Activated CD8-positive, alpha-beta memory T cell treated with anti-CD3 and anti-CD28 coated beads for 24 hours (primary cell): ENCODE measurements at regions not wholly inside any gene's neighbourhood (a gene's known extent, or its start where the extent isn't known, plus 50 kb on each side); places are given as distances from the start of the nearest gene placed in this dataset.
A peak's percentile ranks its signal among the peaks of the same experiment; 100 is the strongest.
"Not testable (repeated sequence)": the region's sequence is repeated elsewhere in the genome, so short reads cannot be mapped to it uniquely, and the experiment has no call there.

Experiments used
- DNase-seq: peaks from one replicate; pipeline ENCODE4 v3.0.0-alpha.2; 2020

GRCh38 chr4:184907810-184908209 is 82.0 kb upstream of the ACSL1 start:
- DNase-seq, result no peak

- DNase-seq, result no peak
Measured at GRCh38 chr4:184911310-184911709, 85.5 kb upstream of the ACSL1 start.

- no peak for DNase-seq
Measured at GRCh38 chr4:184913356-184914143, 87.8 kb upstream of the ACSL1 start.

- not testable (repeated sequence) for DNase-seq
Measured at GRCh38 chr4:184918799-184919198, 93.0 kb upstream of the ACSL1 start.

- DNase-seq, result no peak
Measured at GRCh38 chr4:184921456-184921855, 95.7 kb upstream of the ACSL1 start.

GRCh38 chr4:184922301-184922700 is 96.0 kb upstream of the HELT start:
- DNase-seq, result no peak

GRCh38 chr4:184924516-184924915 is 93.8 kb upstream of the HELT start:
- DNase-seq, result no peak

- DNase-seq, result no peak
Measured at GRCh38 chr4:184929476-184929875, 88.8 kb upstream of the HELT start.

GRCh38 chr4:184930026-184930425 is 88.3 kb upstream of the HELT start:
- no peak for DNase-seq

- no peak for DNase-seq
Measured at GRCh38 chr4:184932343-184932742, 85.9 kb upstream of the HELT start.

- DNase-seq, result no peak
Measured at GRCh38 chr4:184933311-184933710, 85.0 kb upstream of the HELT start.

GRCh38 chr4:184934184-184934583 is 84.1 kb upstream of the HELT start:
- no peak for DNase-seq

GRCh38 chr4:184934961-184935360 is 83.3 kb upstream of the HELT start:
- no peak for DNase-seq

- no peak for DNase-seq
Measured at GRCh38 chr4:184936071-184936470, 82.2 kb upstream of the HELT start.

- no peak for DNase-seq
Measured at GRCh38 chr4:184937030-184937710, 81.1 kb upstream of the HELT start.

GRCh38 chr4:184937745-184938144 is 80.5 kb upstream of the HELT start:
- DNase-seq, result no peak

- DNase-seq, result no peak
Measured at GRCh38 chr4:184938871-184939270, 79.4 kb upstream of the HELT start.

GRCh38 chr4:184939978-184940377 is 78.3 kb upstream of the HELT start:
- no peak for DNase-seq

- DNase-seq, result no peak
Measured at GRCh38 chr4:184940500-184940899, 77.8 kb upstream of the HELT start.

- no peak for DNase-seq
Measured at GRCh38 chr4:184941671-184942418, 76.4 kb upstream of the HELT start.

- no peak for DNase-seq
Measured at GRCh38 chr4:184942444-184943425, 75.6 kb upstream of the HELT start.

- DNase-seq, result peak; percentile 5
Measured at GRCh38 chr4:184949020-184949419, 69.3 kb upstream of the HELT start.
